Lung (tissue), 11 donors: ENCODE measurements at regions not wholly inside any gene's neighbourhood (a gene's known extent, or its start where the extent isn't known, plus 50 kb on each side); places are given as distances from the start of the nearest gene placed in this dataset.

Experiments used
- ATAC-seq: fragments of 200-7000 bp; cut with Tn5 transposase; one replicate; pipeline ENCODE4 v1.9.1; 2020; ENCODE audit warnings: moderate number of reproducible peaks; ENCODE audit not compliant: insufficient read depth, low FRiP score
- DNase-seq, 3 donors: peaks; one replicate each; pipeline ENCODE4 v3.0.0-alpha.2; 2013 to 2017
- H3K27ac ChIP-seq, 2 donors: one replicate each; pipeline ENCODE4 v1.5.1; 2013; ENCODE audit warnings: mild to moderate bottlenecking in 2 of 2, moderate library complexity in 2 of 2, control low read depth in 1 of 2, inconsistent platforms in 1 of 2, low read depth in 1 of 2, low read length in 1 of 2
- H3K27me3 ChIP-seq, 3 donors: one replicate each; pipeline ENCODE4 v1.5.1; 2013; ENCODE audit warnings: low read length in 2 of 3; ENCODE audit not compliant: control insufficient read depth in 3 of 3, insufficient read depth in 3 of 3
- H3K36me3 ChIP-seq, 4 donors: one replicate each; pipeline ENCODE4 v1.5.1; 2013; ENCODE audit warnings: low read length in 4 of 4, mild to moderate bottlenecking in 1 of 4, moderate library complexity in 1 of 4; ENCODE audit not compliant: control insufficient read depth in 4 of 4, insufficient read depth in 4 of 4
- H3K4me1 ChIP-seq, 5 donors: one replicate each; pipeline ENCODE4 v1.5.1; 2013; ENCODE audit warnings: low read length in 5 of 5, mild to moderate bottlenecking in 2 of 5, moderate library complexity in 1 of 5; ENCODE audit not compliant: control insufficient read depth in 5 of 5, insufficient read depth in 5 of 5
- H3K4me3 ChIP-seq: one replicate; pipeline ENCODE4 v1.5.1; 2013; ENCODE audit warnings: mild to moderate bottlenecking, control low read depth, moderate library complexity
- H3K9ac ChIP-seq, 2 donors: one replicate each; pipeline ENCODE4 v1.5.1; 2013; ENCODE audit warnings: low read length in 2 of 2, control low read depth in 1 of 2; ENCODE audit not compliant: insufficient read depth in 1 of 2
- H3K9me3 ChIP-seq, 4 donors: one replicate each; pipeline ENCODE4 v1.5.1; 2013; ENCODE audit warnings: low read length in 3 of 4, mild to moderate bottlenecking in 1 of 4, moderate library complexity in 1 of 4; ENCODE audit not compliant: control insufficient read depth in 4 of 4, insufficient read depth in 3 of 4
- WGBS, 2 donors: extraction: QIAGEN DNeasy Blood & Tissue Kit; methylation state at CpG; one replicate each; pipeline ENCODE4 v1.1.7; 2013; 5-methylcytosine and 5-hydroxymethylcytosine counted together
- TF ChIP-seq, protein P1 (sequence below): IDR thresholded peaks from 2 replicates; pipeline ENCODE4 v1.5.1; 2012; ENCODE audit warnings: mild to moderate bottlenecking; ENCODE audit errors: control extremely low read depth, extremely low read depth
- donor health status: control.
- donor health status: control.
- donor health status: Bipolar disorder and iron deficiency.
- donor health status: healthy.
- donor health status: DM: yes; HTN: yes; CAD: no.

DNA sequence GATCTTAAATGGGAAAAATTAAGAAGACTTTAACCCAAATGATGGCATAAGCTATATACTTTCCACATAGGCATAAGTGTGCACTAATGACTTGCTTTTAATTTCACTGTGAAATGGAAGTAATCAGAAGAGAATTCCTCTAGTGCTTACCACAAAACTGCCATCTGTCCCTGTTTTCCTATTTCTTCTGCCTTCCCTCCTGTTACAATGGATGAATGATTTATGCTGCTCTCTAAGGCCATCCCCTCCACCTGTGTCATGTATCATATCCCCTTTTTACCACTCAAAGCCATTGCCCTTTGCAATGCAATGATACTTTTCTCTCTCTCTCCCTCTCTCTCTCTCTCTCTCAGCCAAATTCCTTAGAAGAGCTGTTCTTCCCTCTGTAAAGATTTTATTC lies 109.1 kb downstream of the C12orf50 start:
- H3K36me3 ChIP-seq, result no peaks in the 10 kb centered on the region
- no peak overlapping the region for H3K27ac ChIP-seq
- no peaks in the 10 kb centered on the region for H3K27me3 ChIP-seq
- H3K9ac ChIP-seq, result no peak overlapping the region
- no peak for DNase-seq
- no peak for ATAC-seq
- H3K9me3 ChIP-seq, result no peaks in the 10 kb centered on the region
- no peaks in the 10 kb centered on the region for H3K4me1 ChIP-seq
- H3K4me3 ChIP-seq, result no peak overlapping the region
- TF ChIP-seq, protein P1, sequence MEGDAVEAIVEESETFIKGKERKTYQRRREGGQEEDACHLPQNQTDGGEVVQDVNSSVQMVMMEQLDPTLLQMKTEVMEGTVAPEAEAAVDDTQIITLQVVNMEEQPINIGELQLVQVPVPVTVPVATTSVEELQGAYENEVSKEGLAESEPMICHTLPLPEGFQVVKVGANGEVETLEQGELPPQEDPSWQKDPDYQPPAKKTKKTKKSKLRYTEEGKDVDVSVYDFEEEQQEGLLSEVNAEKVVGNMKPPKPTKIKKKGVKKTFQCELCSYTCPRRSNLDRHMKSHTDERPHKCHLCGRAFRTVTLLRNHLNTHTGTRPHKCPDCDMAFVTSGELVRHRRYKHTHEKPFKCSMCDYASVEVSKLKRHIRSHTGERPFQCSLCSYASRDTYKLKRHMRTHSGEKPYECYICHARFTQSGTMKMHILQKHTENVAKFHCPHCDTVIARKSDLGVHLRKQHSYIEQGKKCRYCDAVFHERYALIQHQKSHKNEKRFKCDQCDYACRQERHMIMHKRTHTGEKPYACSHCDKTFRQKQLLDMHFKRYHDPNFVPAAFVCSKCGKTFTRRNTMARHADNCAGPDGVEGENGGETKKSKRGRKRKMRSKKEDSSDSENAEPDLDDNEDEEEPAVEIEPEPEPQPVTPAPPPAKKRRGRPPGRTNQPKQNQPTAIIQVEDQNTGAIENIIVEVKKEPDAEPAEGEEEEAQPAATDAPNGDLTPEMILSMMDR, result no peak

DNA sequence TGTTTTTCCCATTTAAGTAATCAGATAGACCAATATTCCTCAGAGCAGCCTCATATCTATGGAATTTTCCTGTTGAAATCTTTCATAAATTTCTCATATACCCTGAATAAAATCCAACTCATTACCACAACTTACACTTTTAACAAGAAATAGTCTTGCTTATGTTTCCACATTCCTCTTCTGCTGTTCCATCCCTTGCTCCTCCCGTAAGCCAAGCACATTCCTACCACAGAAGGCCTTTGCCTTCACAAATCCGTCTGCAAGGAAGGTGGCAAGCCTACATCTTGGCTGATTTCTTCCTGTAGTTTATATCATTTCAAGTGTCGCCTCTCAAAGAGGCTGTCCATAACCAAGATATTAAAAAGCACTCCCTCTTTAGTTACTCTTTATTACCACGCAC lies 127.7 kb downstream of the C12orf50 start:
- 85 to 90% methylated on average over 4 of the region's 4 CpGs for WGBS, 2 donors
- H3K9ac ChIP-seq, result no peak overlapping the region
- H3K4me3 ChIP-seq, result no peak overlapping the region
- no peak for DNase-seq
- no peak for ATAC-seq
- no peaks in the 10 kb centered on the region for H3K27me3 ChIP-seq
- TF ChIP-seq, protein P1, result no peak
- H3K9me3 ChIP-seq, result no peaks in the 10 kb centered on the region
- H3K4me1 ChIP-seq, result no peaks in the 10 kb centered on the region
- H3K27ac ChIP-seq, result no peak overlapping the region
- H3K36me3 ChIP-seq, result no peaks in the 10 kb centered on the region

DNA sequence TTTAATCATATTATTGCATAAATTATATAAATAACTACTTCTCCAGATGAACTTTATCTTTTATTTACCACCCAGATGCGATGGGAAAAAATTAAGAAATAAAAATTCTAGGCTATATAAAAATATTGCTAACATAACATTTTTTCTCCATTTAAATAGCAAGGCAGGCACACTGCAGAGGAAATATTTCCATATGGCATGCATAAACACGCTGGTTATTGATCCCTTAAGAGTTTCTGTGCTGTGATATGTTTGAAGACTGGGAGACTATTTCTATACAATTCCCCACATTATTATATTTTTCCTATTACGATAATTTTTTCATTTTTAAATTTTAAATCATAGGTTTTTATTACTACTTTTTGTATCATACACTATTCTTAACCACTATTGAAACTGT lies 131.5 kb downstream of the C12orf50 start:
- 88 to 91% methylated on average over 3 of the region's 3 CpGs for WGBS, 2 donors

DNA sequence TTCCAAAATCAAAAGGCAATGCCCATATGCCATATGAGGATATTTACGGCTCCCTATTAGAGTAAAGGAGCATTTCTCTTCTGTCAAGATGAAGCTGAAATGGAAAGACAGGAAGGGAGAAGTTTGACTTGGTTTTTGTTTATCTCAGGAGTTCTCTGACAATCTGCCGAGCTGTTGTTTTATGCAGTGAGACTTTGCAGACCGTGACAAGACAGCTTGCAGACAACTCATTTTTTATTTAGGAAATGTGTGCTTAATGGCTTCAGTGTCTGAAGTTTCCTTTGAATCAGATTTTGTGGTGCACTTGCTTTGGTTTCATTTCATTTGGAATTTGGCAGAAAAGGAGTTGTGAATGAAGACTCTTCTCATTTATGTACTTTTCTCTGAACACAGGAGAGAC lies 145.4 kb downstream of the C12orf50 start:
- peaks cover 0 to 5% (median 0%) of the 10 kb centered on the region in 5 donors for H3K4me1 ChIP-seq
- 44 to 45% methylated on average over 3 of the region's 3 CpGs for WGBS, 2 donors
- H3K36me3 ChIP-seq, result no peaks in the 10 kb centered on the region
- DNase-seq (no peak), ATAC-seq (no peak)
- H3K9me3 ChIP-seq, result no peaks in the 10 kb centered on the region
- H3K27ac ChIP-seq, result no peak overlapping the region
- no peaks in the 10 kb centered on the region for H3K27me3 ChIP-seq
- TF ChIP-seq, protein P1, result no peak
- H3K4me3 ChIP-seq, result no peak overlapping the region
- no peak overlapping the region for H3K9ac ChIP-seq

More for the DNA sequence above, 131.5 kb downstream of the C12orf50 start:
- Histone ChIP-seq H3K4me1 (no peaks in the 10 kb centered on the region), H3K27ac (no peak overlapping the region), H3K4me3 (no peak overlapping the region), H3K9me3 (no peaks in the 10 kb centered on the region), H3K9ac (no peak overlapping the region), H3K36me3 (no peaks in the 10 kb centered on the region), H3K27me3 (no peaks in the 10 kb centered on the region)
- no peak for DNase-seq
- TF ChIP-seq, protein P1, result no peak
- no peak for ATAC-seq
